ENCODE measurements at regions not wholly inside any gene's neighbourhood (a gene's known extent, or its start where the extent isn't known, plus 50 kb on each side); places are given as distances from the start of the nearest gene placed in this dataset.

- TF ChIP-seq BCL11A (IDR thresholded peaks at IDR 0.05; ENCODE audit: low read depth in 2 of 2, low read length in 2 of 2) (no peak), SIN3A (conservative IDR thresholded peaks at IDR 0.05 in 1 of 2, IDR thresholded peaks at IDR 0.05 in 1 of 2; ENCODE audit: low read depth in 1 of 2, low read length in 2 of 2) (no peak), KDM5A (IDR thresholded peaks at IDR 0.05; ENCODE audit: low read length) (no peak), POU5F1 (IDR thresholded peaks at IDR 0.05; ENCODE audit: low read depth, low read length) (no peak)
- CTCF ChIA-PET (ENCODE audit: partially characterized antibody): interaction anchor here (1.0 kb wide), 1 partner anchor 55 kb away, joined by 4 read pairs; no protein-coding TSS in a partner anchor
Measured at GRCh38 chr7:139169816-139170215, 60.3 kb upstream of the ZC3HAV1 start.

More at GRCh38 chr7:139169816-139170215, 60.3 kb upstream of the ZC3HAV1 start:
- Histone ChIP-seq H2BK120ac (replicated peaks; ENCODE audit: low read depth, low read length) (no peak overlapping the region), H3K56ac (replicated peaks; ENCODE audit: insufficient read length, low read depth, low read length) (no peak overlapping the region), H3K79me1 (ENCODE audit: low read depth, low read length) (no peaks in the 10 kb centered on the region), H3K79me2 (ENCODE audit: control insufficient read depth in 1 of 2, insufficient read depth in 2 of 2, low read length in 2 of 2) (no peaks in the 10 kb centered on the region), H3K27me3 (replicated peaks in 1 of 4; ENCODE audit: control insufficient read depth in 3 of 4, extremely low read depth in 1 of 4, insufficient read depth in 3 of 4, low read length in 3 of 4) (no peaks in the 10 kb centered on the region), H3K4me2 (ENCODE audit: insufficient read depth in 1 of 2, low read depth in 2 of 2, low read length in 2 of 2) (no peak overlapping the region), H3K9ac (replicated peaks in 1 of 4; ENCODE audit: extremely low read depth in 1 of 4, low read depth in 3 of 4, low read length in 3 of 4) (no peak overlapping the region), H2BK15ac (ENCODE audit: low read length) (no peak overlapping the region), H3K23ac (ENCODE audit: insufficient read length) (no peak overlapping the region), H3K4me3 (ENCODE audit: extremely low read depth in 1 of 4, insufficient read depth in 2 of 4, low read depth in 3 of 4, low read length in 4 of 4) (no peak overlapping the region), H3K14ac (ENCODE audit: insufficient read length) (no peak overlapping the region), H2AK5ac (ENCODE audit: low read depth, low read length) (no peak overlapping the region), H3K36me3 (ENCODE audit: control insufficient read depth in 2 of 4, insufficient read depth in 4 of 4, low read length in 3 of 4) (no peaks in the 10 kb centered on the region), H4K91ac (replicated peaks; ENCODE audit: insufficient read length, low read length) (no peak overlapping the region), H3K4me1 (replicated peaks in 1 of 4; ENCODE audit: control insufficient read depth in 3 of 4, insufficient read depth in 4 of 4, low read length in 3 of 4) (no peaks in the 10 kb centered on the region; a peak in 1 of 7 replicates), H2BK5ac (ENCODE audit: low read depth, low read length) (no peak overlapping the region), H2BK20ac (ENCODE audit: low read length) (no peak overlapping the region), H3K18ac (ENCODE audit: extremely low read depth, low read length) (no peak overlapping the region), H3K9me3 (ENCODE audit: insufficient read depth in 2 of 2, low read depth in 1 of 2, low read length in 1 of 2) (no peaks in the 10 kb centered on the region), H2BK12ac (ENCODE audit: low read depth, low read length) (no peak overlapping the region), H4K5ac (ENCODE audit: insufficient read length, low read depth, low read length) (no peak overlapping the region), H3K27ac (ENCODE audit: low read depth, low read length) (no peak overlapping the region), H4K20me1 (replicated peaks in 1 of 2; ENCODE audit: control insufficient read depth in 1 of 2, insufficient read depth in 2 of 2, low read length in 2 of 2) (no peaks in the 10 kb centered on the region), H4K8ac (ENCODE audit: extremely low read depth, insufficient read depth, low read length) (no peak overlapping the region), H2AFZ (ENCODE audit: low read length) (no peak overlapping the region), H3K23me2 (ENCODE audit: low read depth, low read length) (no peaks in the 10 kb centered on the region), H3K4ac (replicated peaks; ENCODE audit: insufficient read length, low read depth, low read length) (no peak overlapping the region)
- POLR2A ChIA-PET (ENCODE audit: partially characterized antibody): no interaction called here
- FAIRE-seq (no peak), DNase-seq (ENCODE audit: low read depth in 1 of 2, low spot score in 2 of 2) (no peak)
- 92% methylated on average over 2 of the region's 2 CpGs; no CpG with 5 or more reads in 1 of the 2 experiments for WGBS, 2 experiments (ENCODE audit: extremely low coverage in 1 of 2, insufficient coverage in 1 of 2, insufficient read length in 1 of 2, insufficient replicate concordance in 2 of 2, low coverage in 1 of 2, low lambda C conversion rate in 2 of 2, missing lambda C conversion rate in 1 of 2)

Data from H1 (cell line).